MM.1S (cell line): ENCODE measurements at regions not wholly inside any gene's neighbourhood (a gene's known extent, or its start where the extent isn't known, plus 50 kb on each side); places are given as distances from the start of the nearest gene placed in this dataset.
A peak's percentile ranks its signal among the peaks of the same experiment; 100 is the strongest.
"Not testable (repeated sequence)": the region's sequence is repeated elsewhere in the genome, so short reads cannot be mapped to it uniquely, and the experiment has no call there.

Experiments used
- DNase-seq: peaks from one replicate; pipeline ENCODE4 v3.0.0-alpha.2; 2015
- H2AFZ ChIP-seq: fragments of 300-600 bp; sonication (generic); 2 replicates; pipeline ENCODE4 v1.6.0; 2016; ENCODE audit warnings: antibody characterized with exemption, low read length
- H3F3A ChIP-seq: fragments of 300-600 bp; sonication (generic); 2 replicates; pipeline ENCODE4 v1.6.1; 2016; ENCODE audit warnings: mild to moderate bottlenecking, antibody characterized with exemption, low read length, moderate library complexity, mixed read lengths; ENCODE audit not compliant: insufficient read depth
- H3K27ac ChIP-seq: fragments of 300-600 bp; sonication (generic); 2 replicates; pipeline ENCODE4 v1.5.1; 2016; ENCODE audit warnings: mild to moderate bottlenecking, low read length
- H3K27me3 ChIP-seq: fragments of 300-600 bp; sonication (generic); replicated peaks from 2 replicates; pipeline ENCODE4 v1.6.0; 2016; ENCODE audit warnings: low read length; ENCODE audit not compliant: insufficient read depth
- H3K36me3 ChIP-seq: fragments of 300-600 bp; sonication (generic); replicated peaks from 2 replicates; pipeline ENCODE4 v1.6.1; 2016; ENCODE audit warnings: mild to moderate bottlenecking, low read length, mixed read lengths; ENCODE audit not compliant: insufficient read depth
- H3K4me1 ChIP-seq: fragments of 300-600 bp; sonication (generic); 2 replicates; pipeline ENCODE4 v1.6.1; 2016; ENCODE audit warnings: low read length, mixed read lengths
- H3K4me2 ChIP-seq: fragments of 300-600 bp; sonication (generic); 2 replicates; pipeline ENCODE4 v1.6.0; 2016; ENCODE audit warnings: low read depth, low read length
- H3K4me3 ChIP-seq: fragments of 300-600 bp; sonication (generic); 2 replicates; pipeline ENCODE4 v1.5.1; 2016; ENCODE audit warnings: low read length, mixed read lengths
- H3K79me2 ChIP-seq: fragments of 300-600 bp; sonication (generic); 2 replicates; pipeline ENCODE4 v1.6.1; 2016; ENCODE audit warnings: mixed run types, low read length, mixed read lengths
- H3K9ac ChIP-seq: fragments of 300-600 bp; sonication (generic); 2 replicates; pipeline ENCODE4 v1.6.1; 2016; ENCODE audit warnings: low read length, mixed read lengths
- H3K9me2 ChIP-seq: fragments of 300-600 bp; sonication (generic); replicated peaks from 2 replicates; pipeline ENCODE4 v1.6.1; 2016; ENCODE audit warnings: mild to moderate bottlenecking, low read length, mixed read lengths; ENCODE audit not compliant: insufficient read depth
- H3K9me3 ChIP-seq: fragments of 300-600 bp; sonication (generic); replicated peaks from 2 replicates; pipeline ENCODE4 v1.6.1; 2016; ENCODE audit warnings: mild to moderate bottlenecking, low read length, mixed read lengths; ENCODE audit not compliant: insufficient read depth
- H4K20me1 ChIP-seq: fragments of 300-600 bp; sonication (generic); 2 replicates; pipeline ENCODE4 v1.6.1; 2016; ENCODE audit warnings: mild to moderate bottlenecking, low read length, moderate library complexity, mixed read lengths; ENCODE audit not compliant: insufficient read depth
- CTCF ChIP-seq: fragments of 300-600 bp; sonication (generic); IDR thresholded peaks from 2 replicates; pipeline ENCODE4 v1.5.1; 2016; ENCODE audit warnings: antibody characterized with exemption, low read length, mixed read lengths
- EZH2 ChIP-seq: fragments of 300-600 bp; sonication (generic); optimal IDR thresholded peaks from 2 replicates; pipeline ENCODE3; 2017; ENCODE audit warnings: low read depth, mild to moderate bottlenecking, antibody characterized with exemption, low read length, mixed read lengths
- EZH2phosphoT487 ChIP-seq: fragments of 300-600 bp; sonication (generic); IDR thresholded peaks from 2 replicates; pipeline ENCODE4 v1.6.1; 2018; ENCODE audit warnings: antibody characterized with exemption, low read length

- Histone ChIP-seq H3K79me2 (no peaks in the 10 kb centered on the region), H3F3A (peaks cover 4% of the 10 kb centered on the region; the same call in 1 of the 2 replicates), H3K4me2 (no peak overlapping the region), H4K20me1 (no peaks in the 10 kb centered on the region), H3K9ac (no peak overlapping the region), H3K9me3 (no peaks in the 10 kb centered on the region), H3K4me1 (peaks cover 18% of the 10 kb centered on the region), H3K4me3 (no peak overlapping the region), H3K27me3 (peaks cover 20% of the 10 kb centered on the region), H2AFZ (no peak overlapping the region), H3K27ac (no peak overlapping the region), H3K9me2 (no peaks in the 10 kb centered on the region), H3K36me3 (no peaks in the 10 kb centered on the region)
- no peak for DNase-seq
- no peak for TF ChIP-seq EZH2phosphoT487
- no peak for TF ChIP-seq CTCF
- TF ChIP-seq EZH2, result no peak
Measured at GRCh38 chr12:12008931-12009611, 61.7 kb upstream of the BCL2L14 start.

GRCh38 chr12:12009749-12010276 lies 60.9 kb upstream of the BCL2L14 start:
- not testable (repeated sequence) for H3F3A ChIP-seq, H3K9me3 ChIP-seq, DNase-seq, H3K9ac ChIP-seq, H3K27ac ChIP-seq, H3K9me2 ChIP-seq, H3K79me2 ChIP-seq, H3K36me3 ChIP-seq, H4K20me1 ChIP-seq
- Histone ChIP-seq H3K27me3 (peaks cover 20% of the 10 kb centered on the region), H3K4me1 (peaks cover 18% of the 10 kb centered on the region), H2AFZ (peak overlapping the region; percentile 31; the same call in 1 of the 2 replicates), H3K4me2 (peak overlapping the region; percentile 84), H3K4me3 (peak overlapping the region; percentile 34; the same call in 1 of the 2 replicates)

GRCh38 chr12:12010277-12011039 lies 60.3 kb upstream of the BCL2L14 start:
- Histone ChIP-seq H2AFZ (peak overlapping the region; percentile 31), H3K4me2 (peak overlapping the region; percentile 84), H3K4me1 (peaks cover 18% of the 10 kb centered on the region), H3K27me3 (peaks cover 20% of the 10 kb centered on the region), H4K20me1 (no peaks in the 10 kb centered on the region), H3K27ac (no peak overlapping the region), H3F3A (peaks cover 4% of the 10 kb centered on the region; the same call in 1 of the 2 replicates), H3K9ac (no peak overlapping the region), H3K36me3 (no peaks in the 10 kb centered on the region), H3K4me3 (peak overlapping the region; percentile 34), H3K9me3 (no peaks in the 10 kb centered on the region), H3K9me2 (no peaks in the 10 kb centered on the region), H3K79me2 (no peaks in the 10 kb centered on the region)
- DNase-seq, result peak; percentile 69
- TF ChIP-seq EZH2phosphoT487 (no peak), CTCF (no peak), EZH2 (no peak)
